Liver (tissue), 8 donors: ENCODE measurements at regions not wholly inside any gene's neighbourhood (a gene's known extent, or its start where the extent isn't known, plus 50 kb on each side); places are given as distances from the start of the nearest gene placed in this dataset.

Experiments used
- DNase-seq: peaks from one replicate; pipeline ENCODE4 v3.0.0-alpha.2; 2017; ENCODE audit warnings: low spot score
- H3K27ac ChIP-seq, 2 donors: one replicate each; pipeline ENCODE4 v1.7.0; 2013; ENCODE audit warnings: inconsistent platforms in 2 of 2, low read length in 2 of 2, control low read depth in 1 of 2, low read depth in 1 of 2, mild to moderate bottlenecking in 1 of 2
- H3K27me3 ChIP-seq, 4 donors: one replicate each; pipeline versions ENCODE4 v1.6.1 to v1.7.0; 2013; ENCODE audit warnings: low read length in 3 of 4, inconsistent platforms in 1 of 4, mild to moderate bottlenecking in 1 of 4, moderate library complexity in 1 of 4; ENCODE audit not compliant: control insufficient read depth in 4 of 4, insufficient read depth in 4 of 4
- H3K36me3 ChIP-seq, 4 donors: one replicate each; pipeline versions ENCODE4 v1.6.1 to v1.7.0; 2013; ENCODE audit warnings: low read length in 3 of 4, mild to moderate bottlenecking in 3 of 4, low read depth in 1 of 4, moderate library complexity in 1 of 4; ENCODE audit not compliant: control insufficient read depth in 4 of 4, insufficient read depth in 3 of 4
- H3K4me1 ChIP-seq, 4 donors: one replicate each; pipeline versions ENCODE4 v1.6.1 to v1.7.0; 2013; ENCODE audit warnings: low read length in 3 of 4, mild to moderate bottlenecking in 3 of 4, moderate library complexity in 1 of 4; ENCODE audit not compliant: control insufficient read depth in 4 of 4, insufficient read depth in 4 of 4
- H3K4me3 ChIP-seq, 3 donors: one replicate each; pipeline versions ENCODE4 v1.6.1 to v1.7.0; 2013; ENCODE audit warnings: low read length in 3 of 3, control low read depth in 1 of 3, low read depth in 1 of 3, mild to moderate bottlenecking in 1 of 3
- H3K9ac ChIP-seq, 2 donors: one replicate each; pipeline ENCODE4 v1.7.0; 2013; ENCODE audit warnings: low read length in 2 of 2, mild to moderate bottlenecking in 2 of 2, moderate library complexity in 2 of 2, control low read depth in 1 of 2, low read depth in 1 of 2
- H3K9me3 ChIP-seq, 4 donors: one replicate each; pipeline versions ENCODE4 v1.6.1 to v1.7.0; 2013; ENCODE audit warnings: low read length in 3 of 4; ENCODE audit not compliant: control insufficient read depth in 4 of 4
- ATF3 ChIP-seq: IDR thresholded peaks from 2 replicates; pipeline ENCODE4 v1.6.1; 2016; ENCODE audit warnings: antibody characterized with exemption
- CTCF ChIP-seq: fragments of 150-350 bp; IDR thresholded peaks from 2 replicates; pipeline ENCODE4 v1.5.1; 2017; ENCODE audit warnings: improper control_type of control experiment, low read depth, low read length; ENCODE audit not compliant: missing input control
- EGR1 ChIP-seq, 2 donors: IDR thresholded peaks; 2 replicates each; pipeline ENCODE4 v1.6.1; 2016 to 2018; ENCODE audit warnings: antibody characterized with exemption in 2 of 2, low read depth in 2 of 2
- FOXA1 ChIP-seq: IDR thresholded peaks from 2 replicates; pipeline ENCODE4 v1.6.1; 2016; ENCODE audit warnings: antibody characterized with exemption
- FOXA2 ChIP-seq: IDR thresholded peaks from 2 replicates; pipeline ENCODE4 v1.6.1; 2016; ENCODE audit warnings: antibody characterized with exemption
- HNF4A ChIP-seq, 2 donors: conservative IDR thresholded peaks; 2 replicates each; pipeline ENCODE4 v1.6.1; 2016; ENCODE audit warnings: antibody characterized with exemption in 2 of 2, mild to moderate bottlenecking in 2 of 2
- HNF4G ChIP-seq: IDR thresholded peaks from 2 replicates; pipeline ENCODE4 v1.6.1; 2016; ENCODE audit warnings: antibody characterized with exemption
- JUND ChIP-seq, 2 donors: IDR thresholded peaks; 2 replicates each; pipeline ENCODE4 v1.6.1; 2016; ENCODE audit warnings: antibody characterized with exemption in 2 of 2
- NR2F2 ChIP-seq: IDR thresholded peaks from 2 replicates; pipeline ENCODE4 v1.6.1; 2016; ENCODE audit warnings: antibody characterized with exemption
- REST ChIP-seq: IDR thresholded peaks from 2 replicates; pipeline ENCODE4 v1.6.1; 2016; ENCODE audit warnings: antibody characterized with exemption, mild to moderate bottlenecking
- RXRA ChIP-seq, 2 donors: IDR thresholded peaks; 2 replicates each; pipeline ENCODE4 v1.6.1; 2017 to 2018; ENCODE audit warnings: antibody characterized with exemption in 2 of 2, mild to moderate bottlenecking in 1 of 2
- TAF1 ChIP-seq: conservative IDR thresholded peaks from 2 replicates; pipeline ENCODE4 v1.6.1; 2016; ENCODE audit warnings: antibody characterized with exemption, mild to moderate bottlenecking
- YY1 ChIP-seq: IDR thresholded peaks from 2 replicates; pipeline ENCODE4 v1.6.1; 2016; ENCODE audit warnings: antibody characterized with exemption, mild to moderate bottlenecking
- WGBS: extraction: QIAGEN DNeasy Blood & Tissue Kit; methylation state at CpG from one replicate; pipeline ENCODE4 v1.1.7; 2013; 5-methylcytosine and 5-hydroxymethylcytosine counted together
- donor health status: healthy.
- donor health status: healthy.
- donor health status: healthy.
- donor health status: healthy.
- donor health status: healthy.

- TF ChIP-seq FOXA1, result no peak
- TF ChIP-seq FOXA2, result no peak
- TF ChIP-seq HNF4G, result no peak
- peak; percentile 17 to 43 for TF ChIP-seq RXRA (IDR thresholded peaks at IDR 0.05)
- TF ChIP-seq HNF4A (conservative IDR thresholded peaks at IDR 0.05), result peak; percentile 6 to 14
- no peak for TF ChIP-seq CTCF
- Histone ChIP-seq H3K27ac (no peak overlapping the region), H3K4me3 (no peak overlapping the region), H3K36me3 (no peaks in the 10 kb centered on the region), H3K9ac (no peak overlapping the region), H3K4me1 (peaks cover 0 to 18% (median 14%) of the 10 kb centered on the region in 4 donors), H3K27me3 (no peaks in the 10 kb centered on the region), H3K9me3 (no peaks in the 10 kb centered on the region)
- 61% methylated on average over 10 of the region's 10 CpGs for WGBS
- no peak for DNase-seq
Measured at GRCh38 chr5:158499075-158499891, 600.4 kb downstream of the EBF1 start.

GRCh38 chr5:158496624-158497023 is 603.1 kb downstream of the EBF1 start:
- H3K27ac ChIP-seq, result no peak overlapping the region
- H3K27me3 ChIP-seq, result no peaks in the 10 kb centered on the region
- 86% methylated on average over 3 of the region's 3 CpGs for WGBS
- TF ChIP-seq TAF1, result no peak
- no peak for TF ChIP-seq REST
- no peak for TF ChIP-seq HNF4G
- TF ChIP-seq FOXA2, result no peak
- no peak overlapping the region for H3K4me3 ChIP-seq
- no peak for DNase-seq
- H3K9ac ChIP-seq, result no peak overlapping the region
- no peaks in the 10 kb centered on the region for H3K9me3 ChIP-seq
- H3K36me3 ChIP-seq, result no peaks in the 10 kb centered on the region
- peaks cover 0 to 18% (median 14%) of the 10 kb centered on the region in 4 donors for H3K4me1 ChIP-seq

GRCh38 chr5:158494541-158494940 is 605.2 kb downstream of the EBF1 start:
- no peak overlapping the region for H3K9ac ChIP-seq
- H3K4me3 ChIP-seq, result no peak overlapping the region
- H3K27me3 ChIP-seq, result no peaks in the 10 kb centered on the region
- H3K27ac ChIP-seq, result no peak overlapping the region
- peaks cover 0 to 9% (median 5%) of the 10 kb centered on the region in 4 donors for H3K4me1 ChIP-seq
- H3K9me3 ChIP-seq, result no peaks in the 10 kb centered on the region
- DNase-seq, result no peak
- WGBS, result 71% methylated on average over 2 of the region's 2 CpGs
- H3K36me3 ChIP-seq, result no peaks in the 10 kb centered on the region
- TF ChIP-seq JUND (IDR thresholded peaks at IDR 0.05) (no peak), TAF1 (no peak), ATF3 (no peak), EGR1 (IDR thresholded peaks at IDR 0.05; ENCODE audit: low read depth in 2 of 2) (no peak), FOXA2 (no peak), YY1 (no peak), CTCF (no peak), REST (no peak), NR2F2 (no peak), HNF4G (no peak), HNF4A (conservative IDR thresholded peaks at IDR 0.05) (no peak), RXRA (IDR thresholded peaks at IDR 0.05) (no peak)
